Activated CD8-positive, alpha-beta T cell treated with anti-CD3 and anti-CD28 coated beads for 36 hours (primary cell): ENCODE measurements at regions not wholly inside any gene's neighbourhood (a gene's known extent, or its start where the extent isn't known, plus 50 kb on each side); places are given as distances from the start of the nearest gene placed in this dataset.

ENCODE experiments used
- ATAC-seq: fragments of 200-7000 bp; cut with Tn5 transposase; one replicate; pipeline ENCODE4 v1.10.0; 2021; ENCODE audit warnings: mild to moderate bottlenecking, moderate library complexity
- CTCF ChIA-PET: fragments of 350-600 bp; sonication (Branson Sonifier 250); formaldehyde crosslinking; loops from one replicate; lab custom pipeline; 2021; ENCODE audit warnings: antibody characterized with exemption; lab: Charles Lee
- POLR2A ChIA-PET: fragments of 350-600 bp; sonication (Branson Sonifier 250); formaldehyde crosslinking; loops from one replicate; lab custom pipeline; 2021; ENCODE audit warnings: antibody characterized with exemption; lab: Charles Lee
- DNase-seq: peaks from one replicate; pipeline ENCODE4 v3.0.0-alpha.2; 2020
- H3K27ac Mint-ChIP-seq: one replicate; pipeline ENCODE4 v1.8.0; 2021; ENCODE audit warnings: mild to moderate bottlenecking, mixed read lengths
- H3K27me3 Mint-ChIP-seq: one replicate; pipeline ENCODE4 v1.8.0; 2021; ENCODE audit warnings: mixed read lengths
- H3K36me3 Mint-ChIP-seq: one replicate; pipeline ENCODE4 v1.8.0; 2021; ENCODE audit warnings: low read depth, mixed read lengths
- H3K4me1 Mint-ChIP-seq: one replicate; pipeline ENCODE4 v1.8.0; 2021; ENCODE audit warnings: low read depth, mixed read lengths
- H3K4me3 Mint-ChIP-seq: one replicate; pipeline ENCODE4 v1.8.0; 2021; ENCODE audit warnings: mild to moderate bottlenecking, moderate library complexity, mixed read lengths
- H3K9me3 Mint-ChIP-seq: one replicate; pipeline ENCODE4 v1.8.0; 2021; ENCODE audit warnings: mixed read lengths
- intact Hi-C: fragments of 100-400 bp; cut with micrococcal nuclease; formaldehyde crosslinking; loops from one replicate; pipeline ENCODE4 v1.10.0; 2022
- TF ChIP-seq, protein P1 (sequence below): fragments of 200-600 bp; IDR thresholded peaks from one replicate; pipeline ENCODE4 v1.8.0; 2022; ENCODE audit warnings: antibody characterized with exemption, mild to moderate bottlenecking

DNA sequence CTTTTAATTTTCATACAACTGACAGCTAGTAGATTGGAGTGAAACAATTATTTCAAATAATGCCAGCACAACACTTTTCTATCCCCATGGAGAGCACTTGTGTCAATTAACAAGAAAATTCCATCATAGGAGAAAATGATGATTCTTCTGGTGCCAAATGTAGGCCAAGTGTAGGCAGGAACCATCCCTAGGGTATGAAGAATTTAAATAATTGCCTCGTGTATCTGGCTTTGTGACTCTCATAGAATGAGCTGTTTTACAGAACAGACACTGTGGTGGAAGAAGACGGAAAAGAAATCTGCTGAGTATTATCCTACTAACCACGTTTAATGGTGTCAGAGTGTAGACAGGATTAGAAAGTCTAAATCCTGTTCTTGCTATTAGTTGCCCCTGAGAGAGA is 1542.2 kb downstream of the LRRC4C start:
- Mint-ChIP-seq H3K9me3 (peaks cover 26% of the 10 kb centered on the region), H3K4me1 (no peaks in the 10 kb centered on the region), H3K4me3 (no peak overlapping the region), H3K27ac (no peak overlapping the region), H3K36me3 (no peaks in the 10 kb centered on the region), H3K27me3 (no peaks in the 10 kb centered on the region)
- ChIA-PET CTCF (no interaction called here), POLR2A (interaction anchor here (0.7 kb wide), 1 partner anchor 44 kb away, joined by 3 read pairs; no protein-coding TSS in a partner anchor)
- ATAC-seq (no peak), DNase-seq (no peak)
- TF ChIP-seq, protein P1, sequence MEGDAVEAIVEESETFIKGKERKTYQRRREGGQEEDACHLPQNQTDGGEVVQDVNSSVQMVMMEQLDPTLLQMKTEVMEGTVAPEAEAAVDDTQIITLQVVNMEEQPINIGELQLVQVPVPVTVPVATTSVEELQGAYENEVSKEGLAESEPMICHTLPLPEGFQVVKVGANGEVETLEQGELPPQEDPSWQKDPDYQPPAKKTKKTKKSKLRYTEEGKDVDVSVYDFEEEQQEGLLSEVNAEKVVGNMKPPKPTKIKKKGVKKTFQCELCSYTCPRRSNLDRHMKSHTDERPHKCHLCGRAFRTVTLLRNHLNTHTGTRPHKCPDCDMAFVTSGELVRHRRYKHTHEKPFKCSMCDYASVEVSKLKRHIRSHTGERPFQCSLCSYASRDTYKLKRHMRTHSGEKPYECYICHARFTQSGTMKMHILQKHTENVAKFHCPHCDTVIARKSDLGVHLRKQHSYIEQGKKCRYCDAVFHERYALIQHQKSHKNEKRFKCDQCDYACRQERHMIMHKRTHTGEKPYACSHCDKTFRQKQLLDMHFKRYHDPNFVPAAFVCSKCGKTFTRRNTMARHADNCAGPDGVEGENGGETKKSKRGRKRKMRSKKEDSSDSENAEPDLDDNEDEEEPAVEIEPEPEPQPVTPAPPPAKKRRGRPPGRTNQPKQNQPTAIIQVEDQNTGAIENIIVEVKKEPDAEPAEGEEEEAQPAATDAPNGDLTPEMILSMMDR, result no peak
- intact Hi-C loops, result no loop called here

DNA sequence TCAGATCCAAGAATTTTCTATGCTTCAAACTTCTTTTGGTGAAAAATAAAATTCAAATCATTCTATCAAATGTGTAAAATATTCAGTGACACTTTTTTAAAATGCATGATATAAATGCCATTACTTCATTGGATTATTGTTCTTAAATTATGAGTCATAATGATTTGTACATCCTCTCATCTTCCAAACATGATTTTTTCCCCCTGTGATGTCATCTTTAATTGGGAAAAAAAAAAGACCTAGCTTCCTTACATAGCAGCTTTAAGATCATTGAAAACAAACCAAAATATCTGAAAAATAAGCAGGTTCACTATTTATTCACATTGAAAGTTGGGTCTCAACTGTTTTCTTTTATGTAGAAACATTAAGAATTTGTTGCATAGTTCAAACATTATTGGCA is 1549.4 kb downstream of the LRRC4C start:
- peaks cover 14% of the 10 kb centered on the region for H3K9me3 Mint-ChIP-seq
- no peak overlapping the region for H3K27ac Mint-ChIP-seq

DNA sequence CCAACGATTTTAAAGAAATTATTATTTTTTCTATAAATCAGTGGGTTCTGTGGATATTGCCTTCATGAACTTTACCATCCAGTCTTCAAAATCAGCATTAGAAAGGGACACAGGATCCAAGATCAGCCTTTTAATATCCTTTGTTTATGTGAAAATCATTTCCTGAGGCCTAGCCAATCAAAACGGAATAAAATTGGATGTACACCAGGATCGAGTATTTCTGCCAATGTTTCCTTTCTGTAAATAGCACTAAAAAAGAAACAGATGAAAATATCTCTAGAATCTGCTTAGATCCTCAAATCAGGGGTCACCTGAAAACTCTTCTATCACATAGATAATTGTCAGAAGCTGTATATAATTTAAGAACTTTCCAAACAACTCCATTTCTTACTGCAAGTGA is 1598.5 kb downstream of the LRRC4C start:
- CTCF ChIA-PET, result no interaction called here
- intact Hi-C loops, result no loop called here
- ATAC-seq (no peak), DNase-seq (no peak)
- Mint-ChIP-seq H3K4me3 (no peak overlapping the region), H3K9me3 (peaks cover 10% of the 10 kb centered on the region), H3K27ac (no peak overlapping the region), H3K36me3 (no peaks in the 10 kb centered on the region), H3K4me1 (no peaks in the 10 kb centered on the region), H3K27me3 (no peaks in the 10 kb centered on the region)
- POLR2A ChIA-PET, result no interaction called here
- TF ChIP-seq, protein P1, result no peak

More for the DNA sequence above, 1549.4 kb downstream of the LRRC4C start:
- DNase-seq (no peak), ATAC-seq (no peak)
- ChIA-PET CTCF (no interaction called here), POLR2A (no interaction called here)
- no peaks in the 10 kb centered on the region for H3K36me3 Mint-ChIP-seq
- H3K4me1 Mint-ChIP-seq, result no peaks in the 10 kb centered on the region
- TF ChIP-seq, protein P1, result no peak
- no peak overlapping the region for H3K4me3 Mint-ChIP-seq
- H3K27me3 Mint-ChIP-seq, result no peaks in the 10 kb centered on the region
- intact Hi-C loops, result no loop called here

DNA sequence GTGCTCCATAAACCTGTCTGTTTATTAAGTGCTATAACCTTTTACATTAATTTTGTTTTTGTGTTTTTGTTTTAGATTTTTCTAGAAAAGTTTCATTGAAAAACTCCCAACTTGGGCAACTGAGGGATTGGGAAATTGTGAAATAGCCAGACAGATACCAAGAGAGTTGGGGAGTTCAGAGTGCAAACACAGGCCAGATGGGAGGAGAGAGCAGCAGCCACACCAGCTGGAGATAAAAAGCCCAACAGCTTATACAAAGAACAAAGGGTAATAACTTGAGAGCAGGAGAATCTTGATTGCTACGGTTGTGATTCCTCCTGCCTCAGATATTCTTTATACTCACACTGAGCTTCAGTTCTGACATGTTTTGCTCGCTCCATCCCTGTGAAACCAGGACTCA is 1642.2 kb downstream of the LRRC4C start:
- H3K4me3 Mint-ChIP-seq, result no peak overlapping the region
- no peak for DNase-seq
- no peaks in the 10 kb centered on the region for H3K27me3 Mint-ChIP-seq
- CTCF ChIA-PET, result no interaction called here
- no peak for ATAC-seq
- H3K4me1 Mint-ChIP-seq, result no peaks in the 10 kb centered on the region
- H3K27ac Mint-ChIP-seq, result no peak overlapping the region
- POLR2A ChIA-PET, result no interaction called here
- H3K9me3 Mint-ChIP-seq, result peaks cover 28% of the 10 kb centered on the region
- H3K36me3 Mint-ChIP-seq, result no peaks in the 10 kb centered on the region
- TF ChIP-seq, protein P1, result no peak
- intact Hi-C loops, result no loop called here

DNA sequence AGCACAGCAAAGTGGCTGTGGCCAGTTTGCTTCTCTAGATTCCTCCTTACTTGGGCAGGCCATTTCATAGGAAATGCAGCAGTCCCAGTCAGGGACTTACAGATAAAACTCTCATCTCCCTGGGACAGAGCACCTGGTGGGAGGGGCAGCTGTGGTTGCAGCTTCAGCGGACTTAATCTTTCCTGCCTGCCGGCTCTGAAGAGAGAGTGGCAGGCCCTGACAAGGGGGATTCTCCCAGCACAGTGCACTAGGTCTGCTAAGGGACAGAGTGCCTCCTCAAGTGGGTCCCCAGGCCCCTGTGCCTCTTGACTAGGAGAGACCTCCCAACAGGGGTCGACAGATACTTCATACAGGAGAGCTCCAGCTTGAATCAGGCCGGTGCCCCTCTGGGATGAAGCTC is 1649.1 kb downstream of the LRRC4C start:
- ATAC-seq, result no peak
- CTCF ChIA-PET, result no interaction called here
- POLR2A ChIA-PET, result no interaction called here
- Mint-ChIP-seq H3K36me3 (no peaks in the 10 kb centered on the region), H3K9me3 (peaks cover 20% of the 10 kb centered on the region), H3K4me3 (no peak overlapping the region), H3K27ac (no peak overlapping the region), H3K4me1 (no peaks in the 10 kb centered on the region), H3K27me3 (no peaks in the 10 kb centered on the region)
- TF ChIP-seq, protein P1, result no peak
- DNase-seq, result no peak
- intact Hi-C loops, result no loop called here
